NCI-H146 (cell line): ENCODE measurements at regions not wholly inside any gene's neighbourhood (a gene's known extent, or its start where the extent isn't known, plus 50 kb on each side); places are given as distances from the start of the nearest gene placed in this dataset.
"Not testable (repeated sequence)": the region's sequence is repeated elsewhere in the genome, so short reads cannot be mapped to it uniquely, and the experiment has no call there.

Source experiments
- DNase-seq: peaks from one replicate; lab custom pipeline; 2025; lab: John Stamatoyannopoulos, UW

DNA sequence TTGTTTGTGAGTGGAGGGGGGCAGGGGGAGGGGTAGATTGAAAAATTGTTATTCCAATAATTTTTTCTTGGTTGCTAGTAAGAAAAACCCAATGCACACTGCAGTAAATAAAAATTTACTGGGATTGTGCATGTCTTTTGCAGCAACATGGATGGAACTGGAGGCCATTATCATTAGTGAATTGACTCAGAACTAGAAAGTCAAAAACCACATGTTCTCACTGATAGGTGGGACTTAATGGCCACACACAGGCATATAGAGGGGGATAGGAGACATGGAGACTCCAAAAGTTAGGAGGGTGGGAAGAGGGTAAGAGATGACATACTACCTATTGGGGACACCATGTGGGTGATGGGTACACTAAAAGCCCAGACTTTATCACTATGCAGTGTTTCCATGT lies 67.2 kb downstream of the BUB3 start:
- no peak for DNase-seq

GRCh38 chr10:123222832-123223231 lies 68.6 kb downstream of the BUB3 start:
- no peak for DNase-seq

- DNase-seq: no peak
These were observed 73.5 kb downstream of the BUB3 start for GRCh38 chr10:123227706-123228105.

GRCh38 chr10:123229927-123230630 lies 75.9 kb downstream of the BUB3 start:
- DNase-seq: no peak

DNA sequence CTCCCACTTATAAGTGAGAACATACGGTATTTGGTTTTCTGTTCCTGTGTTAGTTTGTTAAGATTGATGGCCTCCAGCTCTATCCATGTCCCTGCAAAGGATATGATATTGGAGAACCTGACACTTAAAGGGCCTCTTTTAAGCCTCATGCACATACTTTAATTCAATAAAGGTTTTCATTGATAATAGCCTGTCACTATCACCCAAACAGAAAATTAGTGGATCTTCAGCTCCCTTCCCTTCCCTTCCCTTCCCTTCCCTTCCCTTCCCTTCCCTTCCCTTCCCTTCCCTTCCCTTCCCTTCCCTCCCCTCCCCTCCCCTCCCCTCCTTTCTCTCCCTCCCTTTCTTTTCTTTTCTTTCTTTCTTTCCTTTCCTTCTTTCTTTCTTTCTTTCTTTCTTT lies 78.7 kb downstream of the BUB3 start:
- DNase-seq: not testable (repeated sequence)

GRCh38 chr10:123235014-123235413 lies 80.8 kb downstream of the BUB3 start:
- DNase-seq: not testable (repeated sequence)

- peak; percentile 66 for DNase-seq
These were observed 81.9 kb downstream of the BUB3 start for GRCh38 chr10:123236126-123236525.

GRCh38 chr10:123240250-123240649 lies 86.0 kb downstream of the BUB3 start:
- no peak for DNase-seq

DNA sequence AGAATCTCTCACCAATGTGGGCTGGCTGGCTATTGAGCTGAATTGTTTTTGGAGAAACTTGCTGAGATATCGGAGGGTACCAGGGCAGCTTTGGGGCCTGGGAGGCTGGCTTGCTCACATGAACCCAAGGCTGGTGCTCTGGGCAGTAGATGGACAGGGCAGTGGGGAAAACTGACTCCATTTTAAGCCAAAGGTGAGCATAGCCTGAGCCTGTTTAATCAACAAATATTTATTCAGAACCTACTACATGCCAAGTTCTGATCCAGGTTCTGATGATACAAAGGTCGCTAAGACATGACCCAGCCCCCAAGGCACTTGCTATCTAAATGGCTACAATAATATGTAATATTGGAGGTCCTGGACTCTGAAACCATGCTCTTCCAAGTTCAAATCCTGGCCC lies 86.6 kb downstream of the BUB3 start:
- DNase-seq: no peak

- DNase-seq: peak; percentile 33
These were observed 87.4 kb downstream of the BUB3 start for GRCh38 chr10:123241391-123242141.

- no peak for DNase-seq
These were observed 90.5 kb downstream of the BUB3 start for GRCh38 chr10:123244747-123245146.

DNA sequence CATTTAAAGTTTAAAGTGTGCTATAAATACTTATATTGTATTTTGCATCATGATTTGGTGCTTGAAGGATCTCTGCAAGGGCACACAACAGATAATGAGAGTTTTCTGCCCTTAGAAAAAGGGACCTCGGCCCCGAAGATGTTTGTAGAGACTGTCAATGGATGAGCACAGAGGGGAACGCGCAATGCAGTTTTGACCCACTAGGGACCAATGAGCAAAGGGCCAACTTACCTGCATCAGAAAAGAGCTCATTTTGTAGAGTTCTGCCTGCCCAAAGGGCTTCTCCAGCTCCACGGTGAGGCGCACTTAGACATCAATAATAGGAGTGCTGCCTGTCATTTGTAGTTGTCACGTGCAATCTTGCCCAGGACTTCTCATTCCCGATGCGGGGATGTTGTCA lies 91.1 kb downstream of the BUB3 start:
- DNase-seq: peak; percentile 15

GRCh38 chr10:123249894-123250293 lies 95.7 kb downstream of the BUB3 start:
- no peak for DNase-seq

GRCh38 chr10:123250640-123251039 lies 96.4 kb downstream of the BUB3 start:
- peak; percentile 92 for DNase-seq

DNA sequence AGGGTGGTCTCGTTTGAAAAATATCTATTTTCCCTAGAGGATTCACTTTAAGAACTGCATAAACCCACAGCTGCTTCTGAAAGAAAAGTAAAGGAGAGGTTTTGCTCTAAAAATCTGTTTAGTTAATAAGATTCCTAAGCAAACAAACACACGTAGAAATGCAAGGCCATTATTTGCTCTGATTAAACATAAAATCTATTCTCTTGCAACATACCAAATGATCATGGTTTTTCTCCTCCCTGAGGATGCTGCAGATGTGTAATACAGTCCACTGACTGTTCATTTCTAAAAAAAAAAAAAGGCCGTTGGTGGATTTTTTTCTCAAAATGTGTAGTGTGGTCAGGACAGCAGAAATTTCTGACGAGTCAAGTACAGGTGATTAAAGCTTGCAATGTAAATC lies 98.6 kb downstream of the BUB3 start:
- peak; percentile 65 for DNase-seq

- DNase-seq: not testable (repeated sequence)
These were observed 100.1 kb downstream of the BUB3 start for GRCh38 chr10:123254343-123254742.

GRCh38 chr10:123257904-123258456 lies 103.8 kb downstream of the BUB3 start:
- DNase-seq: peak; percentile 70

- DNase-seq: no peak
These were observed 104.9 kb downstream of the BUB3 start for GRCh38 chr10:123259081-123259480.

GRCh38 chr10:123259791-123260190 lies 105.6 kb downstream of the BUB3 start:
- no peak for DNase-seq

GRCh38 chr10:123262456-123262855 lies 108.3 kb downstream of the BUB3 start:
- DNase-seq: no peak

DNA sequence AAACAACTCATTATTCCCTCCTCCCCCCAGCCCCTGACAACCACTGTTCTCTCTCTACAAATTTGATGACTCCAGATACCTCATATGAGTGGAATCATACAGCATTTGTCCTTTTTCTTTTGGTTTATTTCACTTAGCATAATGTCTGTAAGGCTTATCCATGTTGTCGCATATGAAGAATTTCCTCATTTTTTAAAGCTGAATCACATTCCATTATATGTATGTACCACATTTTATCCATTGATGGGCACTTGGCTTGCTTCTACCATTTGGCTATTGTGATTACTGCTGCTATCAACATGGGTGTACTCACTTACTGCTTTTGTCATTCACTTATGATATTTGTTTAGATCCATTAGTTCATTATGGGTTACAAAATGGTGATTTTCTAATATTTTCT lies 112.8 kb downstream of the BUB3 start:
- DNase-seq: no peak

GRCh38 chr10:123269017-123269552 lies 114.9 kb downstream of the BUB3 start:
- no peak for DNase-seq

DNA sequence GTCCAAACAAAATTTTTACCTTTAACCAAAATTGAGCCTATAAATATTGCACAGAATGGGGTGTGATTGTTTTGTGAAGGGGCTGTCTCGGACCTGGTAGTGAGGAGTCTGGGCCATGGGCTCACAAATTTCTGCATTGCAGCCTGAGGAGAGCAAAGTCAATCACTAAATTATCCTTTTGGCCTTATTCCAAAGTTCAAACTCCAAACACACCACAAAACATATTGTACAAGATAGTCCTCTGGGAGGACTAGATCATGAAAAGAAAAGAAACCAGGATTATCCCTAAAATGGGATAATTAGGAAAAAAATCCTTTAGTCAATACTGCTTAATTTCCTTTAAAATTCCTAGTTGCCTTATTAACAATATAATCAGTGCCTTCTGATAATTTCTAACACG lies 115.5 kb downstream of the BUB3 start:
- DNase-seq: no peak
